ENCODE measurements at regions not wholly inside any gene's neighbourhood (a gene's known extent, or its start where the extent isn't known, plus 50 kb on each side); places are given as distances from the start of the nearest gene placed in this dataset.

GRCh38 chr4:123496421-123496820 is 99.8 kb downstream of the SPRY1 start:
- TF ChIP-seq CTCF (conservative IDR thresholded peaks at IDR 0.05; ENCODE audit: low read length), result no peak
- TF ChIP-seq EZH2phosphoT487 (IDR thresholded peaks at IDR 0.05; ENCODE audit: borderline replicate concordance, low read depth, low read length), result no peak

Data from OCI-LY7 (cell line).